Hippocampal formation (tissue), 2 donors: ENCODE measurements at regions not wholly inside any gene's neighbourhood (a gene's known extent, or its start where the extent isn't known, plus 50 kb on each side); places are given as distances from the start of the nearest gene placed in this dataset.
"Not testable (repeated sequence)": the region's sequence is repeated elsewhere in the genome, so short reads cannot be mapped to it uniquely, and the experiment has no call there.

ENCODE experiments used
- DNase-seq, 2 donors: peaks; one replicate each; lab custom pipeline; 2025; lab: John Stamatoyannopoulos, UW

- DNase-seq: no peak
These were observed 149.3 kb downstream of the TGFB2 start for GRCh38 chr1:218494449-218494852.

- no peak for DNase-seq
These were observed 150.8 kb downstream of the TGFB2 start for GRCh38 chr1:218495931-218496330.

DNA sequence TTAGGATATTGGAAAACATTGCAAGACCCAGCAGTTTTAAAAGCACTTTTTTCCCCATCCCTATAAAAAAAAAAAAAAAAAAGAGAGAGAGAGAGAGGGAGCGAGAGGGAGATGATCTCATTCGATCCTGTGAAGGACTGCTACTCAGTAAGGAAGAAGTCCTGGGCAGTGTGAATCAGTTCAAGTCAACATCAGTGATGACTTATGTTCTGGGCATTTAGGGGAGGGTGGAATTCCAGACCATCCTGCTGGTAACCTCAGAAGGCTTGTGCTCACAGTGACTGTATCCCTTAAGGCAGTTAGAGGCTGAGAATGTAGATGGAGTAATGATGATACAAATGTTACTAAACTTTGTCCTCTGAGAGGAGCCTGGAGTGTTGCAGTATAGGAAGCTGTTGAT lies 151.4 kb downstream of the TGFB2 start:
- DNase-seq: no peak

- no peak for DNase-seq
These were observed 153.2 kb downstream of the TGFB2 start for GRCh38 chr1:218498056-218498938.

- no peak for DNase-seq
These were observed 154.0 kb downstream of the TGFB2 start for GRCh38 chr1:218499011-218499691.

GRCh38 chr1:218499911-218500310 lies 154.8 kb downstream of the TGFB2 start:
- DNase-seq: no peak

- DNase-seq: no peak
These were observed 156.0 kb downstream of the TGFB2 start for GRCh38 chr1:218501161-218501560.

DNA sequence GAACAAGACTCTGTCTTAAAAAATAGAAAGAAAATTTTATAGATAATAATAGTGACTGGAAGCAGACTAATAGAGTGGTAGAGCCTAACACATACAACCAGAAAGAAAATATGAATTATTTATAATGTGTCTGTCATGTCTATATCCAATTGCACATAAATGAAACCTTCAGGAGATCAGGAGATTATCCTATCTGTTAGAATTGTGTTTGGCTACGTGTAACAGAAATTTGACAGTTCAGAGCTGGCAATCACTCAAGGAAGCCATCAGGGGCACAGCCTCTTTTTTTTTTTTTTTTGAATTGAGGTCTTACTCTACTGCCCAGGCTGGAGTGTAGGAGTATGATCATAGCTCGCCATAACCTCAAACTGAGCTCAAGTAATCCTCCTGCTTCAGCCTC lies 157.2 kb downstream of the TGFB2 start:
- DNase-seq: no peak

- no peak for DNase-seq
These were observed 158.0 kb downstream of the TGFB2 start for GRCh38 chr1:218503102-218503501.

GRCh38 chr1:218507355-218508002 lies 162.3 kb downstream of the TGFB2 start:
- DNase-seq: no peak

DNA sequence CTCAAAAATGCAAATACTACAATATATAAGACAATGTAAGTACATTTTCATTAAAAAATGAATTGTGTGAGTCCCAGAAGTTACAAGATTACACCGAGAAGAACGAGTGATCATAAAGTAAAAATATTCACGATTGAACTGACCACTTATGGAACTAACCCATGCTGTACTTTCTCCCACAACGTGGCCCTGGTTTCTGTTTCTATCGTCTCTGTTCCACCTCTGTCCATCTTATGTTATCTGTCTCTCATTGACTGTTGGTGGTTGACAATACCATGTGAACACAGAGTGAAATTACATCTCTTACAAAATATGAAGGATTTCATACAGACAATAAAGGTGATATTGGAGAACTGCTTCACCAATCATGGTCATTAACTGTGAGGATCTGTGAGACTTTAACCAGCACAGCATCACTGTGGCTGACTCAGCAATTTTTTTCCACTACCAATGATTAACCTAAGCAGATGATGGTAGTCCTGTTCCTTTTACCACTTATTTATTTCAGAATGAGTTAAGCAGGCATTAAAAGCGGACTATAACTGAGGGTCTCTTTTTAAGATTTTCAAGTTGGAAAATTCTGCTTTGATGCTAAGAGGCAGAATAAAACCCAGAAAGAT lies 165.1 kb downstream of the TGFB2 start:
- DNase-seq: no peak

DNA sequence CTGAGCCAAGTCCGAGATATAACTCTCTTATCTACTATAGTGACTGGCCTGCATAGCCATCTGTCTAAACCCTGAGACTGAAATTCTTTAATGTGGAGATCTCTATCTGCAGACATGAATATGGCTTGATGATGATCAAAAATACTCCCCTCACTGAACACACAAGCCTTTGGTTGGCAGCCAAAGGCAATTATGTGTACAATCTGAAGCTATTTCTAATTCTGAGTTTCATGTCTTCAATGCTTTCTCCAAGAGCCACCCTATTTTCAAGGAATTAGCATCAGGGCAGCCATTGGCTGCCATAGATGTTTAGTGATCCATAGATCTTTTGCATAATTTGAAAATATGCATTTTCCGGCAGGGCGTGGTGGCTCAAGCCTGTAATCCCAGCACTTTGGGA lies 168.2 kb downstream of the TGFB2 start:
- no peak for DNase-seq

GRCh38 chr1:218514689-218515088 lies 169.6 kb downstream of the TGFB2 start:
- DNase-seq: no peak

DNA sequence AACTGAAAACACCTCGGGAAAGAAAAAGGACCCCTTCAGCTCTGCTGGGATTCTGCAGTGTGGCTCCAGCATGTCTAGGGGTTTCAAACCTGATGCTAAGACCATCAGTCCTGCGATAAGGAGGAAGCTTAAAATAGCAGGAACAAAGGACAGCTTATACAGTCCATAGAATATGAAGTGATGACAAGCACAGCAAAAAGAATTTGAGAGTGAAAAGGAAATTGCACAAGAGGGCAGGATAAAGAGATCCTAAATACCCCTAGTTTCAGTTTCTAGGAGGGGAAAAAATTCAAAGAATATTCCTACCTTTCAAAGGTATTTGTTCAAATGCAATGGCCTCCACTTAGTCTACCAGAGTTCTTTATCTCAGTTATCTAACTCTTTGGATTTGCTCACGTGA lies 171.4 kb downstream of the TGFB2 start:
- DNase-seq: no peak

GRCh38 chr1:218517459-218517858 lies 172.3 kb downstream of the TGFB2 start:
- no peak for DNase-seq

- no peak for DNase-seq
These were observed 173.1 kb downstream of the TGFB2 start for GRCh38 chr1:218518216-218518740.

GRCh38 chr1:218520646-218521045 lies 175.5 kb downstream of the TGFB2 start:
- not testable (repeated sequence) for DNase-seq

DNA sequence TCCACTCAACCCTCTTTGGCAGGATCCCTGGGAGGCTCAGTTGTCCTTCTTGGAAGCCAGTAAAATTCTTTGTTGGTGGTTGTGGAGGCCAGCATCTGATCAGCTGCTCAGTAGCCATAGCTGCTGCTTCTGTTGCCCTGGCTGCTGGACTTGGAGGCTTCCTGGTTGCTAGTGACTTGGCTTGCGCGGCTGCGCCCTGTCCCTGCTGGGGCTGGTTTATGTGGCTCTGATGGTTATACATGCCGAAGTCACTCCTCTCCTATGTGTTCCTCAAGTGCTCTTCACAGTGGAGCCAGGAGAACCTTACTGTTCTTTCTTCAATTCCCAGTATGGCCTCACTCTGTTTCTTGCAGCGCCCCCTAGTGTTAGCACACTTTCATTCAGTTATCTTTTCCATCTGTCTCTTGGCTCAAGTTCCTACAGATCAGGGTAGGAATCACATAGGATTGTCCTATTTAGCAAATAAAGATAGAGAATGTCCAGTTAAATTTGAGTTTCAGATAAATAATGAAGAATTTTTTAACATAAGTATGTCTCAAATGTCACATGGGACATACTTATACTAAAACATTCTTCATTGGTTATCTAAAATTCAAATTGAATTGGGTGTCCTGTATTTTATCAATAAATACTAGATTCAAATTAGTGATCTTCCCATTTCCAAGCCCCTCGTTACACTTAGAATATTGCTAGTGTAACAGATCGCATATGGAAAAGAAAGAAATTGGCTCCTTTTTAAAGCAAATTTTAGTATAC lies 176.5 kb downstream of the TGFB2 start:
- DNase-seq: peak in 1 of 2 donors; percentile 10

DNA sequence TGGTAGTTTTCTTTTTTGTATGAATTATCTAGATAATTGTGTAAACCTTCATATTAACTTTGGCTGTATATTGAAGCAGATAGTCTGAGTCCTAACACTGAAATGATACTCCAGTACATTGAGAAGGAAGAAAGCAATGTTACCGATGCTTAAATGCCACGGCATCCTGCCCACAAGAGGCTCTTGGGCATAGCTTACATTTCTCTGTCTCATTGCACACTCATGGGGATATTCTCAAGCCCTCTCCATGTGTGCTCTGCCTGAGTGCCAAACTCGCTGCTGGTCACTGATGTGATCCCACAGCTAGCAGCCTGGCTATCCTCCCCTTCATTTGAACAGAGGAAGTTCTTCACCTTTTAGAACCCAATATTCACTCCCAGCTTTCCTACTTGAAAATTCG lies 179.4 kb downstream of the TGFB2 start:
- DNase-seq: no peak

DNA sequence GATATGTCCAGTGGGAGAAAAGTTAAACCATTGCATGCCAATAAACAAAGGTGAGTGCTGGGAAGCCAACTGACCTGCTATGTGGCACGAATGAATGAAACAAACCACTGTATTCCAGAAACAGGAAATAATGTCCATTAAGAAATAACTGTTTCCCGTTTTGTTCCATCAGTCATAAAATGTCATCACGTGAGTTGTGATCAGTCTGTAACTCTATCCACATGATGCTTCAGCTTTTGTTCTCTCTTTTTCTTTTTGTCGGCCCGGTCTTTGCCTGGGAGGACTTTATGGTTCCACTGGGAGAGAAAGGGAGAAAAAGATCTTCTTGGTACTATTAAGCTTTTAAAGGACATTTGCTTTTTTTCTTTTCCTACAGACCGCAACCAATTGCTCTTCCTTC lies 179.9 kb downstream of the TGFB2 start:
- DNase-seq: no peak

GRCh38 chr1:218525451-218526197 lies 180.5 kb downstream of the TGFB2 start:
- no peak for DNase-seq
